A673 (cell line): ENCODE measurements at regions not wholly inside any gene's neighbourhood (a gene's known extent, or its start where the extent isn't known, plus 50 kb on each side); places are given as distances from the start of the nearest gene placed in this dataset.

Experiments
- BruUV-seq: library from RNA; stranded (reverse); fragments of 400-500 nt; replicated peaks from 2 replicates; lab custom pipeline; 2021; lab: Mats Ljungman, UMichigan
- CTCF ChIA-PET: fragments of 300-600 bp; sonication (Branson Sonifier 250); formaldehyde crosslinking; loops from one replicate; lab custom pipeline; 2022; ENCODE audit warnings: antibody characterized with exemption; lab: Charles Lee
- POLR2A ChIA-PET: fragments of 300-600 bp; sonication (Branson Sonifier 250); formaldehyde crosslinking; loops from one replicate; lab custom pipeline; 2022; ENCODE audit warnings: antibody characterized with exemption; ENCODE audit not compliant: low non-redundant PET; lab: Charles Lee
- DNase-seq: peaks from one replicate; pipeline ENCODE4 v3.0.0-alpha.2; 2015; ENCODE audit warnings: low spot score
- H3K27ac ChIP-seq: fragments of 200-600 bp; sonication (generic); 2 replicates; pipeline ENCODE4 v1.5.1; 2016; ENCODE audit warnings: mixed run types, low read depth, mild to moderate bottlenecking, mixed read lengths, antibody characterized with exemption, low read length; ENCODE audit not compliant: poor library complexity, severe bottlenecking
- H3K27me3 ChIP-seq: fragments of 200-600 bp; sonication (generic); replicated peaks from 2 replicates; pipeline ENCODE4 v1.6.1; 2017; ENCODE audit warnings: mixed run types, low read depth, mild to moderate bottlenecking, mixed read lengths, antibody characterized with exemption, low read length; ENCODE audit not compliant: insufficient read depth, poor library complexity
- H3K36me3 ChIP-seq: fragments of 200-600 bp; sonication (generic); 2 replicates; pipeline ENCODE4 v1.6.1; 2016; ENCODE audit warnings: mixed run types, mild to moderate bottlenecking, mixed read lengths, antibody characterized with exemption, low read length; ENCODE audit not compliant: insufficient read depth, poor library complexity, severe bottlenecking
- H3K4me1 ChIP-seq: fragments of 200-600 bp; sonication (generic); 2 replicates; pipeline ENCODE4 v1.6.1; 2017; ENCODE audit warnings: mixed run types, mild to moderate bottlenecking, mixed read lengths, antibody characterized with exemption, low read length; ENCODE audit not compliant: insufficient read depth, poor library complexity, severe bottlenecking
- H3K4me3 ChIP-seq: fragments of 200-600 bp; sonication (generic); 2 replicates; pipeline ENCODE4 v1.5.1; 2016; ENCODE audit warnings: low read depth, mixed run types, mild to moderate bottlenecking, mixed read lengths, low read length; ENCODE audit not compliant: poor library complexity, severe bottlenecking
- H3K9me3 ChIP-seq: fragments of 200-600 bp; sonication (generic); 2 replicates; pipeline ENCODE4 v1.6.1; 2016; ENCODE audit warnings: mixed run types, low read depth, mild to moderate bottlenecking, mixed read lengths, antibody characterized with exemption, low read length; ENCODE audit not compliant: poor library complexity, severe bottlenecking
- CTCF ChIP-seq: fragments of 300-800, 200-600 bp; sonication (generic); conservative IDR thresholded peaks from 2 replicates; pipeline ENCODE4 v1.5.1; 2017; ENCODE audit warnings: low read depth, mild to moderate bottlenecking, antibody characterized with exemption, low read length, moderate library complexity, mixed read lengths
- EZH2 ChIP-seq: fragments of 200-600 bp; sonication (generic); IDR thresholded peaks from 2 replicates; pipeline ENCODE4 v1.6.1; 2017; ENCODE audit warnings: borderline replicate concordance, low read depth, mild to moderate bottlenecking, mixed read lengths, antibody characterized with exemption, low read length; ENCODE audit not compliant: poor library complexity, severe bottlenecking
- intact Hi-C: fragments of 100-400 bp; cut with micrococcal nuclease; formaldehyde crosslinking; loops from one replicate; pipeline ENCODE4 v1.10.0; 2022; ENCODE audit not compliant: unreplicated experiment

- ChIA-PET POLR2A (no interaction called here), CTCF (no interaction called here)
- intact Hi-C loops, result no loop called here
- H3K4me1 ChIP-seq, result no peaks in the 10 kb centered on the region
- H3K4me3 ChIP-seq, result no peak overlapping the region
- no peak for TF ChIP-seq CTCF
- DNase-seq, result no peak
- peaks cover 33% of the 10 kb centered on the region for H3K27me3 ChIP-seq
- no peak overlapping the region for H3K27ac ChIP-seq
- no peaks in the 10 kb centered on the region for H3K36me3 ChIP-seq
- H3K9me3 ChIP-seq, result no peaks in the 10 kb centered on the region
- no TSS peak for BruUV-seq
These were observed 148.6 kb downstream of the TRIM29 start for GRCh38 chr11:119989159-119989821.

DNA sequence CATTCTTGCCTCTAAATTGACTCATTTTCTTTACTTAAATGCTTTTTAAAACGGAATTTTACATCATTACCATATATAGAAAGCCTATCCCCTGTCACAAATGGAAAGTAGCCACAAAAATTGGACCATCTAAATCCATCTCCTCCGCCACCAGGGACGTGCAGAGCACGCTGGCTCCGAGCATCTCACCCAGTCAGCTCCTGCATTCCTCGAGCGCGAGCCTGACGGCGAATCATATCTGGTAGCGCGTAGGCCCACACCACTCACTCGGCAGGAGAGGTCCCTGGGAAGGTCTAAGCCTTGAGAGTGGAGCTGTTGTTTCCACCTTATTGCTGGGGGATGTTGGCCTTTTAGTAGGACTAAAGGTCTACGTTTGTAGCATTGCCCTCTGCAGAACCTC lies 152.4 kb downstream of the TRIM29 start:
- H3K9me3 ChIP-seq, result no peaks in the 10 kb centered on the region
- no peak overlapping the region for H3K4me3 ChIP-seq
- H3K4me1 ChIP-seq, result no peaks in the 10 kb centered on the region
- BruUV-seq, result no TSS peak
- CTCF ChIA-PET, result no interaction called here
- POLR2A ChIA-PET, result no interaction called here
- intact Hi-C loops, result no loop called here
- peaks cover 46% of the 10 kb centered on the region for H3K27me3 ChIP-seq
- no peak for TF ChIP-seq CTCF
- TF ChIP-seq EZH2, result no peak
- no peaks in the 10 kb centered on the region for H3K36me3 ChIP-seq
- DNase-seq, result no peak
- H3K27ac ChIP-seq, result no peak overlapping the region

DNA sequence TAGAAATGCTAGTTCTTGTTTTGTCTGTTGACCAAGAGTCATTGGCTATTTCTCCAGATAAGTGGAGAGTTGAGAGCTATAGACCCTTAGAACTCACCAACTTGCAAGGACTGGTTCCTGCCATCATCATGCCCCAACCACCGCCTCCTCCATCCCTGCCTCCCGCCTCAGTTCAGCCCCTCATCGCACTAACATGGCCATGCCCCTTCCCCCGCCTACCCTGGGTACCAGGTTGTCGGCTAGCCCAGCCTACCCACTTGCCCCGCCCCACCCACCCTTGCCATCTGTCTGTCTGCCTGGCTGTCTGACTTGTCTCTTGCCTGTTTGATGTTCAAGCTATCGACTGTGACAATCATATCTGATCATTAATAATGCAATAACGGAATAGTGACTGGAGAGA lies 154.1 kb downstream of the TRIM29 start:
- DNase-seq, result no peak
- H3K4me3 ChIP-seq, result no peak overlapping the region
- H3K9me3 ChIP-seq, result no peaks in the 10 kb centered on the region
- TF ChIP-seq EZH2 (no peak), CTCF (no peak)
- POLR2A ChIA-PET, result no interaction called here
- H3K4me1 ChIP-seq, result no peaks in the 10 kb centered on the region
- BruUV-seq, result no TSS peak
- H3K36me3 ChIP-seq, result no peaks in the 10 kb centered on the region
- CTCF ChIA-PET, result no interaction called here
- H3K27ac ChIP-seq, result no peak overlapping the region
- peaks cover 56% of the 10 kb centered on the region for H3K27me3 ChIP-seq
- intact Hi-C loops, result no loop called here
